GM18502 (cell line): ENCODE measurements at regions not wholly inside any gene's neighbourhood (a gene's known extent, or its start where the extent isn't known, plus 50 kb on each side); places are given as distances from the start of the nearest gene placed in this dataset.
"Not testable (repeated sequence)": the region's sequence is repeated elsewhere in the genome, so short reads cannot be mapped to it uniquely, and the experiment has no call there.

ENCODE experiments used
- ATAC-seq: cut with Tn5 transposase; IDR thresholded peaks from one replicate; pipeline ENCODE4 v1.9.1; 2021; ENCODE audit warnings: mild to moderate bottlenecking; ENCODE audit not compliant: unreplicated experiment, poor library complexity

GRCh38 chr10:30199376-30200016 lies 140.1 kb upstream of the JCAD start:
- no peak for ATAC-seq

- no peak for ATAC-seq
These were observed 137.8 kb upstream of the JCAD start for GRCh38 chr10:30197186-30197585.

- not testable (repeated sequence) for ATAC-seq
These were observed 137.2 kb upstream of the JCAD start for GRCh38 chr10:30196559-30196958.

- no peak for ATAC-seq
These were observed 133.6 kb upstream of the JCAD start for GRCh38 chr10:30192846-30193608.

GRCh38 chr10:30190577-30191552 lies 131.5 kb upstream of the JCAD start:
- ATAC-seq: no peak

- no peak for ATAC-seq
These were observed 129.8 kb upstream of the JCAD start for GRCh38 chr10:30189238-30189580.

GRCh38 chr10:30188556-30189237 lies 129.3 kb upstream of the JCAD start:
- no peak for ATAC-seq

GRCh38 chr10:30188101-30188500 lies 128.7 kb upstream of the JCAD start:
- ATAC-seq: no peak

- no peak for ATAC-seq
These were observed 127.6 kb upstream of the JCAD start for GRCh38 chr10:30187010-30187409.

GRCh38 chr10:30186371-30186875 lies 127.0 kb upstream of the JCAD start:
- ATAC-seq: peak; percentile 46

- ATAC-seq: no peak
These were observed 126.5 kb upstream of the JCAD start for GRCh38 chr10:30185916-30186315.

GRCh38 chr10:30185341-30185740 lies 126.0 kb upstream of the JCAD start:
- ATAC-seq: no peak

GRCh38 chr10:30184397-30185033 lies 125.1 kb upstream of the JCAD start:
- no peak for ATAC-seq

GRCh38 chr10:30183055-30183402 lies 123.6 kb upstream of the JCAD start:
- ATAC-seq: no peak

GRCh38 chr10:30182191-30183054 lies 123.0 kb upstream of the JCAD start:
- ATAC-seq: no peak

GRCh38 chr10:30178356-30178964 lies 119.1 kb upstream of the JCAD start:
- no peak for ATAC-seq

- no peak for ATAC-seq
These were observed 117.6 kb upstream of the JCAD start for GRCh38 chr10:30176776-30177533.

- ATAC-seq: no peak
These were observed 116.8 kb upstream of the JCAD start for GRCh38 chr10:30176182-30176581.
